ENCODE measurements at regions not wholly inside any gene's neighbourhood (a gene's known extent, or its start where the extent isn't known, plus 50 kb on each side); places are given as distances from the start of the nearest gene placed in this dataset.

GRCh38 chr9:687994-688393 is 153.5 kb upstream of the DMRT1 start:
- no peak for TF ChIP-seq CTCF (conservative IDR thresholded peaks at IDR 0.05; ENCODE audit: low read length)
- TF ChIP-seq EZH2phosphoT487 (IDR thresholded peaks at IDR 0.05; ENCODE audit: borderline replicate concordance), result no peak
